Activated T-cell treated with anti-CD3 and anti-CD28 coated beads, Interleukin-2, amount 50 U/mL, for 72 hours (primary cell): ENCODE measurements at regions not wholly inside any gene's neighbourhood (a gene's known extent, or its start where the extent isn't known, plus 50 kb on each side); places are given as distances from the start of the nearest gene placed in this dataset.

Experiments
- ATAC-seq, 2 donors: fragments of 150-1000 bp; cut with Tn5 transposase; replicated peaks in 1 of 2; 2 replicates each; pipeline ENCODE4 v1.10.0; 2021; ENCODE audit warnings: moderate library complexity in 2 of 2, mild to moderate bottlenecking in 1 of 2
- DNase-seq, 2 donors: peaks; one replicate each; pipeline ENCODE4 v3.0.0; 2021 to 2022; ENCODE audit warnings: mixed read lengths in 1 of 2
- H3K27ac Mint-ChIP-seq: one replicate; pipeline ENCODE4 v1.8.0; 2022; ENCODE audit warnings: mild to moderate bottlenecking, moderate library complexity, mixed read lengths
- H3K27me3 Mint-ChIP-seq: one replicate; pipeline ENCODE4 v1.8.0; 2022; ENCODE audit warnings: low read depth, mixed read lengths
- H3K36me3 Mint-ChIP-seq, 2 donors: one replicate each; pipeline ENCODE4 v1.8.0; 2022; ENCODE audit warnings: mixed read lengths in 2 of 2, mild to moderate bottlenecking in 1 of 2; ENCODE audit not compliant: insufficient read depth in 2 of 2
- H3K4me1 Mint-ChIP-seq: one replicate; pipeline ENCODE4 v1.8.0; 2022; ENCODE audit warnings: low read depth, mixed read lengths
- H3K4me3 Mint-ChIP-seq, 2 donors: one replicate each; pipeline ENCODE4 v1.8.0; 2022; ENCODE audit warnings: mild to moderate bottlenecking in 2 of 2, mixed read lengths in 2 of 2, moderate library complexity in 2 of 2
- H3K9me3 Mint-ChIP-seq, 2 donors: one replicate each; pipeline ENCODE4 v1.8.0; 2022; ENCODE audit warnings: mixed read lengths in 2 of 2

- Mint-ChIP-seq H3K36me3 (peaks cover 0 to 4% of the 10 kb centered on the region in 2 donors), H3K27me3 (no peaks in the 10 kb centered on the region), H3K27ac (no peak overlapping the region), H3K9me3 (peaks cover 14% of the 10 kb centered on the region in 2 donors), H3K4me1 (no peaks in the 10 kb centered on the region), H3K4me3 (no peak overlapping the region)
- no peak for DNase-seq
- ATAC-seq = no peak
Observed at GRCh38 chr4:181659202-181659601, 584.0 kb upstream of the TENM3 start.

GRCh38 chr4:181659876-181660275 is 583.3 kb upstream of the TENM3 start:
- Mint-ChIP-seq H3K4me1 (no peaks in the 10 kb centered on the region), H3K27me3 (no peaks in the 10 kb centered on the region)

GRCh38 chr4:181661090-181661489 is 582.1 kb upstream of the TENM3 start:
- Mint-ChIP-seq H3K4me3 (no peak overlapping the region), H3K36me3 (no peaks in the 10 kb centered on the region), H3K4me1 (no peaks in the 10 kb centered on the region), H3K27me3 (no peaks in the 10 kb centered on the region), H3K27ac (no peak overlapping the region), H3K9me3 (peaks cover 5 to 7% of the 10 kb centered on the region in 2 donors)
- DNase-seq (no peak), ATAC-seq (no peak)

More at GRCh38 chr4:181659876-181660275, 583.3 kb upstream of the TENM3 start:
- H3K27ac Mint-ChIP-seq = no peak overlapping the region
- no peak overlapping the region for H3K4me3 Mint-ChIP-seq
- peaks cover 12 to 14% of the 10 kb centered on the region in 2 donors for H3K9me3 Mint-ChIP-seq
- no peak for DNase-seq
- H3K36me3 Mint-ChIP-seq = peaks cover 0 to 2% of the 10 kb centered on the region in 2 donors
- no peak for ATAC-seq

- ATAC-seq = no peak
- H3K9me3 Mint-ChIP-seq = peaks cover 0 to 2% of the 10 kb centered on the region in 2 donors
- no peak overlapping the region for H3K4me3 Mint-ChIP-seq
- H3K27ac Mint-ChIP-seq = no peak overlapping the region
- no peaks in the 10 kb centered on the region for H3K4me1 Mint-ChIP-seq
- DNase-seq = no peak
- H3K36me3 Mint-ChIP-seq = no peaks in the 10 kb centered on the region
- no peaks in the 10 kb centered on the region for H3K27me3 Mint-ChIP-seq
Observed at GRCh38 chr4:181661923-181662322, 581.3 kb upstream of the TENM3 start.

GRCh38 chr4:181662383-181662782 is 580.8 kb upstream of the TENM3 start:
- Mint-ChIP-seq H3K9me3 (peaks cover 0 to 2% of the 10 kb centered on the region in 2 donors), H3K36me3 (no peaks in the 10 kb centered on the region), H3K4me3 (no peak overlapping the region), H3K4me1 (no peaks in the 10 kb centered on the region), H3K27ac (no peak overlapping the region), H3K27me3 (no peaks in the 10 kb centered on the region)
- DNase-seq (no peak), ATAC-seq (no peak)

DNA sequence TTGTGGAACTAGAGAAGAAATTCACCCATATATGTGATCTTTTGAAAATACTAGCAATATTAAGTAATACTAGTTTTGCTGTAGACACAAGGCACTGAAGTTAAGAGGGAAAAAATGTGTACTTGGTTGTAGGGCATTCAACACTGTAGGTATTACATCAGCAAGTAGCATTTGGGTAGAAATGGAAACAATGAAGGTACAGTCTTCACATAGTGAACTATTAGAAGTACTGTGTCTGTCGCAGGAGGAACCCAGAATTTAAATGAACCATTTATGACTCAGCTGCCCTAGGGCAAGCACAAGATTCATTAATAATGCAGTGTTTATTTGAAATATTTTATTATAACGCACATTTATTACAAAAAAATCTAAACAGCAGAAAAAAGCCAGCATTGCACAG is 572.7 kb upstream of the TENM3 start:
- no peaks in the 10 kb centered on the region for H3K27me3 Mint-ChIP-seq

DNA sequence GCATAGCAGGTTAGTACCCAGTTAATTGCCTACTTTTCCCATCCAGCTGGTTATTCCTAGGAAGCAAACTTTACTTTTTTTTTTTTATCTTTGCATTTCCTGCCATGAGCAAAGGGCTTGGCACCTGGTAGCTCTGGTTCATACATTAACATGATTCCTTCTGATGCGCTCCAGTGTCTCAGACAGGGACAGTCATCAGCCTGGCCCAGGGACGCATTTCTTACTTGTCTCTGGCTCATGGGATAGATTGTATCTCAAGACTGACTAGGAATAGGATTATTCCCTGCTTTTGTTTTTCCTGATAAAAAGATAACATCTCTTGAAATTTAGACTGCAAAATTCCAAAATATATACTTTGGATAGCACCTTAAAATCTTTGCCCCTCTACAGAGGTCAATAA is 571.5 kb upstream of the TENM3 start:
- no peaks in the 10 kb centered on the region for H3K36me3 Mint-ChIP-seq
- no peak overlapping the region for H3K27ac Mint-ChIP-seq
- H3K9me3 Mint-ChIP-seq = peaks cover 0 to 2% of the 10 kb centered on the region in 2 donors
- DNase-seq (no peak), ATAC-seq (no peak)
- H3K4me1 Mint-ChIP-seq = no peaks in the 10 kb centered on the region
- no peak overlapping the region for H3K4me3 Mint-ChIP-seq
- no peaks in the 10 kb centered on the region for H3K27me3 Mint-ChIP-seq

More for the DNA sequence above, 572.7 kb upstream of the TENM3 start:
- H3K9me3 Mint-ChIP-seq = peaks cover 0 to 2% of the 10 kb centered on the region in 2 donors
- ATAC-seq (no peak), DNase-seq (no peak)
- H3K4me3 Mint-ChIP-seq = no peak overlapping the region
- H3K27ac Mint-ChIP-seq = no peak overlapping the region
- no peaks in the 10 kb centered on the region for H3K36me3 Mint-ChIP-seq
- no peaks in the 10 kb centered on the region for H3K4me1 Mint-ChIP-seq

DNA sequence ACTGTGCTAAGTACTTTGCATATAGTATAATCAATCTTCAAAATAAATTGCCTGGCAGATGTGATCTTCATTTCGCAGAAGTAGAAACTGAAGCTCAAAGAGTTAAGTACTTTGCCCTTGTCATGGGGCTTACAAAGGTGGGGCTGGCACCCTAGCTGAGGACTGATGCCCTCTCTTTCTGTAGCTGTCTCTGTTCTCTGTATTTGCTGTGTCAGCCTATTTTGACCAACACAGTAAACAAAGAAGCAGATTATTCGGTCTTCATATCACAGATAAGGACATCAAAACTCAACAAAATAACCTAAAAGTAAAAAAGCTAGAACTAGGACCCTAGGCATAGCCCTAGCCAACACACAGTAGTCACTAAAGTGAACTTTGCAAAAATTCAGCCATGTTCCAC is 570.5 kb upstream of the TENM3 start:
- H3K27me3 Mint-ChIP-seq = no peaks in the 10 kb centered on the region
- no peaks in the 10 kb centered on the region for H3K4me1 Mint-ChIP-seq
- no peaks in the 10 kb centered on the region for H3K36me3 Mint-ChIP-seq
- peaks cover 3 to 5% of the 10 kb centered on the region in 2 donors for H3K9me3 Mint-ChIP-seq
- ATAC-seq (no peak), DNase-seq (no peak)
- no peak overlapping the region for H3K27ac Mint-ChIP-seq
- no peak overlapping the region for H3K4me3 Mint-ChIP-seq

DNA sequence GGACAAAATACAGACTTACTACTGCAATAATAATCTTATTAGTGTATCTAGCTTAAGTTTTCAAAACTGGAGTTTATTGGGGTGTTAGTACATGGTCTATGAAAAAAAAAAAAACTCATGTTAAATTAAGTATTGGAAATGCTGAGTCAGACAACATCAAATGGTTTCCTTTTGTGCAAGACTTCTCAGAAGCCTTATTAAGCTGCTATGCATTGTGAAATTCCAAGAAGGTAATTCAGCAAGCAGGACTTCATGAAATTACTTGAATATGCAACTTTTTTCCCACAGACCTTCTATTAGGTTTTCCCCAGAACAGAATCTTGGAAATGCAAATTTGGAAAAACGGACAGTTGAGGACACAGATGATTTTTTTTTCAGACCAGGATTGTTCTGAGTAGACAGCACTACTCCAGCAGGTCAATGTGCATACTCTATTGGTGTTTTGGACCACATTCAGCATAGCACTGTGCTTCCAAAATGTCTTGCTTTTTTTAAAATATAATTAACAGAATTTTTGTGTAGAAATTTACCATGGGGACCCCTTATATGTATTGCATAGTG is 568.8 kb upstream of the TENM3 start:
- Mint-ChIP-seq H3K4me3 (no peak overlapping the region), H3K27ac (no peak overlapping the region), H3K36me3 (no peaks in the 10 kb centered on the region), H3K9me3 (peaks cover 3 to 5% of the 10 kb centered on the region in 2 donors), H3K4me1 (no peaks in the 10 kb centered on the region), H3K27me3 (no peaks in the 10 kb centered on the region)
- DNase-seq (no peak), ATAC-seq (no peak)

- ATAC-seq (no peak), DNase-seq (no peak)
- H3K4me3 Mint-ChIP-seq = no peak overlapping the region
- H3K4me1 Mint-ChIP-seq = no peaks in the 10 kb centered on the region
- H3K36me3 Mint-ChIP-seq = no peaks in the 10 kb centered on the region
- peaks cover 3 to 5% of the 10 kb centered on the region in 2 donors for H3K9me3 Mint-ChIP-seq
- no peak overlapping the region for H3K27ac Mint-ChIP-seq
- no peaks in the 10 kb centered on the region for H3K27me3 Mint-ChIP-seq
Observed at GRCh38 chr4:181676546-181676945, 566.7 kb upstream of the TENM3 start.

DNA sequence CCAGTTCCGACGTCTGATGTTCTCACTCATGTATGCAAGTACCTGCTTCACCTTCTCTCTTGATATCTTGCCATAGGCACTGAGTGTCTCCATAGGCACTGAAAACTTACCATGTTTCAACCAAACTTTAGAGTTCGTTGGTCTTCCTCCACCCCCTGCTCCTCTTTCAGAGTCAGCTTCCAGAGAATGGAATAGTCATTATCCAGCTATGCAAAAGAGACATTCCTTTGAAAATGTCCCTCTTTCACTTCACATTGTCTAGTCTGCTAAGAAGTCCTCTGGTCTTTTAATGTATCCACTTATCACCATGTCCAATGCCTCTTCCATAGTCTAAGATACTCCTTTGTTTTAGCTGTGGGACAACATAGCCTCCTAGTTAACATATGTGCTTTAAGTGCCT is 566.0 kb upstream of the TENM3 start:
- Mint-ChIP-seq H3K36me3 (no peaks in the 10 kb centered on the region), H3K4me3 (no peak overlapping the region), H3K27me3 (no peaks in the 10 kb centered on the region), H3K9me3 (peaks cover 3 to 5% of the 10 kb centered on the region in 2 donors), H3K27ac (no peak overlapping the region), H3K4me1 (no peaks in the 10 kb centered on the region)
- ATAC-seq (no peak), DNase-seq (no peak)

- Mint-ChIP-seq H3K4me3 (no peak overlapping the region), H3K27me3 (no peaks in the 10 kb centered on the region), H3K27ac (no peak overlapping the region), H3K4me1 (no peaks in the 10 kb centered on the region), H3K9me3 (peaks cover 5 to 7% of the 10 kb centered on the region in 2 donors), H3K36me3 (no peaks in the 10 kb centered on the region)
- no peak for DNase-seq
- no peak for ATAC-seq
Observed at GRCh38 chr4:181677621-181678020, 565.6 kb upstream of the TENM3 start.

DNA sequence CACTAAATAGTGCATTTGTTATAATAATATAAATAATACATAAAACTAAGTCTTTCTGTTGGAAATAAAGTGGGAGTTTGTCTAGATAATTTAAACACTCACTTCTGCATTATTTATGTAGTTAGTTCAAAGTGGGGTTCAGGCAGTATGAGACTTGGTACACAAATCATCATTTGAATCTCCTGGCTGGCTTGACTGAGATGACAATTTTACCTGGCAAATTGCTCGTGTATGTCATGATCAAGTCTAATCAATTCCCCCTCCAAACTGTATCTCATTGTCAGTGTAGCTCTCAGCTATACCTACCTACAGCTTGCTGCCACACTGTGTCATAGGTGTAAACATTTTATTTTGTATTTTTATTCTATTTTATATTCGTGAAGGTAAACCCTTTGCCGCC is 563.4 kb upstream of the TENM3 start:
- Mint-ChIP-seq H3K27me3 (no peaks in the 10 kb centered on the region), H3K27ac (no peak overlapping the region)
- DNase-seq = no peak

GRCh38 chr4:181682367-181683047 is 560.7 kb upstream of the TENM3 start:
- Mint-ChIP-seq H3K27ac (no peak overlapping the region), H3K27me3 (no peaks in the 10 kb centered on the region), H3K36me3 (no peaks in the 10 kb centered on the region), H3K4me3 (no peak overlapping the region), H3K9me3 (peaks cover 0 to 3% of the 10 kb centered on the region in 2 donors), H3K4me1 (no peaks in the 10 kb centered on the region)
- no peak for DNase-seq
- no peak for ATAC-seq

More for the DNA sequence above, 563.4 kb upstream of the TENM3 start:
- Mint-ChIP-seq H3K36me3 (no peaks in the 10 kb centered on the region), H3K4me3 (no peak overlapping the region), H3K9me3 (peaks cover 3 to 7% of the 10 kb centered on the region in 2 donors), H3K4me1 (no peaks in the 10 kb centered on the region)
- no peak for ATAC-seq
